Ascending aorta (tissue), 2 donors: ENCODE measurements at regions not wholly inside any gene's neighbourhood (a gene's known extent, or its start where the extent isn't known, plus 50 kb on each side); places are given as distances from the start of the nearest gene placed in this dataset.
A peak's percentile ranks its signal among the peaks of the same experiment; 100 is the strongest.
"Not testable (repeated sequence)": the region's sequence is repeated elsewhere in the genome, so short reads cannot be mapped to it uniquely, and the experiment has no call there.

Experiments used
- DNase-seq, 2 donors: peaks; one replicate each; pipeline ENCODE4 v3.0.0-alpha.2; 2019; ENCODE audit warnings: low spot score in 2 of 2
- H3K27ac ChIP-seq, 2 donors: fragments of 200-600 bp; sonication (generic); one replicate each; pipeline ENCODE4 v1.5.1; 2016 to 2017; ENCODE audit warnings: mild to moderate bottlenecking in 1 of 2
- H3K27me3 ChIP-seq: fragments of 200-600 bp; sonication (generic); one replicate; pipeline ENCODE4 v1.5.1; 2017
- H3K36me3 ChIP-seq, 2 donors: fragments of 200-600 bp; sonication (generic); one replicate each; pipeline ENCODE4 v1.5.1; 2016
- H3K4me1 ChIP-seq, 2 donors: fragments of 200-600 bp; sonication (generic); one replicate each; pipeline ENCODE4 v1.5.1; 2016 to 2017; ENCODE audit warnings: mild to moderate bottlenecking in 1 of 2
- H3K4me3 ChIP-seq, 2 donors: fragments of 200-600 bp; sonication (generic); one replicate each; pipeline ENCODE4 v1.5.1; 2016 to 2017; ENCODE audit warnings: mild to moderate bottlenecking in 1 of 2
- H3K9me3 ChIP-seq, 2 donors: fragments of 200-600 bp; sonication (generic); one replicate each; pipeline ENCODE4 v1.5.1; 2016
- intact Hi-C: fragments of 100-400 bp; cut with DNase I; formaldehyde crosslinking; loops from one replicate; pipeline ENCODE4 v1.15.1; 2023
- TF ChIP-seq, protein P1 (sequence below), 3 experiments: fragments of 200-600 bp in 2 of 3; fragments of 450-650 bp in 1 of 3; sonication (generic) in 2 of 3; IDR thresholded peaks; one replicate each; pipeline ENCODE4 v1.5.1; 2016 to 2019; ENCODE audit warnings: antibody characterized with exemption in 3 of 3, mild to moderate bottlenecking in 1 of 3, moderate library complexity in 1 of 3

DNA sequence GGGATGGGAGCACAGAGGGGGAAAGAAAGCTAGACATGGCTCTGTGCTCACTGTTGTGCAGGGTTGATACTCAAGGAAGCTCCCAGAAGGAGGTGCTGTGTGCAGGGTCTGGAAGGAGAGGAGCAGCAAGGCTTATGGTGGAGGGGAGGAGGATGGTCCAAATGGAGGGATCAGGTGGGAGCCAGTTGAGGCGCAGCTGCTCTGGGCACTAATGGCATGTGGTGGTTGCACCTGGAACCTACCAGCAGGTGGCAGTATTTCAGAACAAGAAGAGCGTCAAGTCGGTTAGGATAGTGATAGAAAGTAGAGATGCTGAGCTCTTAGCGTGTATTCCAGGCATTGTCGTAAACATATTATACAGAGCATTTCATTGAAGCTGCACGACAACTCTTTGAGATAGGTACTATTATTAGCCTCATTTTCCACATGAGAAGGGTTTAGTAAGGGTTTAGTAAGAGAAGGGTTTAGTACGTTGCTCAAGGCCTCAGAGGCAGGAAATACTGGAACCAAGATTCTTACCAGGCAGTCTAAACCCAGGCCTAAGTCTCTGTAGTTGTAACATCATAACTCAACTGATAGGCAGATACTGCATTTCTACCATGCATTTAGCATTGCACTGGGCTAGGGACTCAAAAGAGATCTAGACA, 223.7 kb downstream of the CYP26B1 start:
- Histone ChIP-seq H3K36me3 (no peaks in the 10 kb centered on the region), H3K4me1 (no peaks in the 10 kb centered on the region), H3K27me3 (no peaks in the 10 kb centered on the region), H3K27ac (no peak overlapping the region), H3K4me3 (no peak overlapping the region), H3K9me3 (no peaks in the 10 kb centered on the region)
- DNase-seq: no peak
- intact Hi-C loops: loop anchor here (1.0 to 10.0 kb wide), 4 partner anchors 71 to 377 kb away; no protein-coding TSS in a partner anchor
- TF ChIP-seq, protein P1, sequence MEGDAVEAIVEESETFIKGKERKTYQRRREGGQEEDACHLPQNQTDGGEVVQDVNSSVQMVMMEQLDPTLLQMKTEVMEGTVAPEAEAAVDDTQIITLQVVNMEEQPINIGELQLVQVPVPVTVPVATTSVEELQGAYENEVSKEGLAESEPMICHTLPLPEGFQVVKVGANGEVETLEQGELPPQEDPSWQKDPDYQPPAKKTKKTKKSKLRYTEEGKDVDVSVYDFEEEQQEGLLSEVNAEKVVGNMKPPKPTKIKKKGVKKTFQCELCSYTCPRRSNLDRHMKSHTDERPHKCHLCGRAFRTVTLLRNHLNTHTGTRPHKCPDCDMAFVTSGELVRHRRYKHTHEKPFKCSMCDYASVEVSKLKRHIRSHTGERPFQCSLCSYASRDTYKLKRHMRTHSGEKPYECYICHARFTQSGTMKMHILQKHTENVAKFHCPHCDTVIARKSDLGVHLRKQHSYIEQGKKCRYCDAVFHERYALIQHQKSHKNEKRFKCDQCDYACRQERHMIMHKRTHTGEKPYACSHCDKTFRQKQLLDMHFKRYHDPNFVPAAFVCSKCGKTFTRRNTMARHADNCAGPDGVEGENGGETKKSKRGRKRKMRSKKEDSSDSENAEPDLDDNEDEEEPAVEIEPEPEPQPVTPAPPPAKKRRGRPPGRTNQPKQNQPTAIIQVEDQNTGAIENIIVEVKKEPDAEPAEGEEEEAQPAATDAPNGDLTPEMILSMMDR (IDR thresholded peaks at IDR 0.05): peak; percentile 58 to 85 (median 78)

DNA sequence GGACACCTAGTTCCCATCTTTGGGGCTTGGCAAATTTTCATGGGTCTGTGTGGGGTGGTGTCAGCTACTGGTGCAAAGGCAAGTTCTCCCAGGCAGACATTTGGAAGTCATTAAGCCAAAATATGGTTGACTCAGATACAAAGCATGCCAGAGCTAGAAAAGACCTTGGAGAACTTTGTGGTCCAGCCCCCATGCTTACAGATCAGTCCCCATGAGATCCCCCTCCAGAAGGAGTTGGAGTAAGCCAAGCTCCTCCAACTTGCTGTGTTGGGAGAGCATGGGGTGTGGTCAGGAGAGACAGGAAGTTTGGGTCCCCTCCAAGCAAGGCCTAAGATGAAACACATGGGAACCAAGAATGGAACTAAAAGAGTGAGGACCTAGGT, 224.5 kb downstream of the CYP26B1 start:
- TF ChIP-seq, protein P1 (IDR thresholded peaks at IDR 0.05): no peak
- Histone ChIP-seq H3K27ac (no peak overlapping the region), H3K4me3 (no peak overlapping the region), H3K36me3 (no peaks in the 10 kb centered on the region), H3K27me3 (no peaks in the 10 kb centered on the region), H3K9me3 (peaks cover 0 to 5% of the 10 kb centered on the region in 2 donors), H3K4me1 (no peaks in the 10 kb centered on the region)
- intact Hi-C loops: loop anchor here (5.0 to 10.0 kb wide), 3 partner anchors 72 to 376 kb away; no protein-coding TSS in a partner anchor
- peak in 1 of 2 donors; percentile 52 for DNase-seq

DNA sequence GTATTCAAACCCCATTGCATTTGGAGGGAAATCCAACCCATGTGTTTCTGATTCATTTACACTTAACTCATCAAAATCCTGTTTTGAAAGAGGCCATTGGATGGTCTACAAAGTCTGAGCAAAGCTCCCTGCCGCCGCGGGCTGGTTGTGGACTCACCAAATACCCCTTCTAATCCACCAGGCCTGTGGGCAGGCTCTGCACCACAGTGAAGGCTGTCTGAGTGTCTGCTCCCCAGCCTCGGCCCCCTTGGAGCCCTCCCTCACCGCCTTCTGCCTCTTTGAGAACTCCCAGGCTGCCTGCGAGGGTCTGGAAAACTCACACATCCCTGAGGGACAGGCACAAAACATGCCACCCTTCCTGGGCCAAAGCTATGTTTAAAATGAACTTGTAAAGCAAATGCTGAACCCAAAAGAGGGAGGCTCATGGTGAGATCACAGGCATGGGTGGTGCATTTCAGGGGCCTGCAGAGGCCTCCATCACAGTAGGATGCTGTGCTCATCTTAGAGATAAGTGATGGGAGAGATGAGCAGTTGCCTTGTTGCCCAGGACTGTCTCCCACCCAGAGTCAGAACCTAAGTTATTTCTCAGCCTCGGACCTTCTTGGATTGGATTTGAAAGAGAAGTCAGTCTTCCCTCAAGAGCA, 225.0 kb downstream of the CYP26B1 start:
- intact Hi-C loops: loop anchor here (5.0 to 10.0 kb wide), 3 partner anchors 72 to 375 kb away; no protein-coding TSS in a partner anchor
- H3K9me3 ChIP-seq: peaks cover 0 to 10% of the 10 kb centered on the region in 2 donors
- H3K36me3 ChIP-seq: no peaks in the 10 kb centered on the region

DNA sequence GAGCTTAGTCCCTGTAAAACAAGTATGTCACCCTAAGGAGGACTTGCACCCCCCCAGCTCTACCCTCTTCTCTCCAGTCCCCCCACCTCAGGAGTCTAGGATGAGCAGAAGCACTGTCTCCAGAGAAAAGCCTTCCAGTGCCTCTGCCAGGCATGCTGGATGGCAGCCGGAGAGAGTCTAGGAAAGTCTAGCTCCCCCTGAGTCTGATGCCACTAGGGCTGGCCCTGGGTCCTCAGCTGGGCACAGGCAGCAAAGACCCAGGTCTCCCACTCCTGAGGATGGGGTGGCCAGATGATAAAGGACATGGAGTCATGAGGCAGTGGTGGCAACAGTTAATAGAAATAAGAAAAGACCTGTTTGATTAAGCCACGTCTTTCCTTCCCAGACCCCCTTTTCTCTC, 225.6 kb downstream of the CYP26B1 start:
- TF ChIP-seq, protein P1 (IDR thresholded peaks at IDR 0.05): no peak
- DNase-seq: peak in 1 of 2 donors; percentile 47
- Histone ChIP-seq H3K4me1 (no peaks in the 10 kb centered on the region), H3K27me3 (no peaks in the 10 kb centered on the region), H3K36me3 (no peaks in the 10 kb centered on the region), H3K9me3 (peaks cover 0 to 11% of the 10 kb centered on the region in 2 donors), H3K27ac (no peak overlapping the region), H3K4me3 (no peak overlapping the region)
- intact Hi-C loops: loop anchor here (5.0 to 10.0 kb wide), 3 partner anchors 73 to 375 kb away; no protein-coding TSS in a partner anchor

More for the DNA sequence above, 225.0 kb downstream of the CYP26B1 start:
- DNase-seq: peak in 1 of 2 donors; percentile 48
- Histone ChIP-seq H3K4me1 (no peaks in the 10 kb centered on the region), H3K27me3 (no peaks in the 10 kb centered on the region), H3K27ac (no peak overlapping the region), H3K4me3 (no peak overlapping the region)
- TF ChIP-seq, protein P1 (IDR thresholded peaks at IDR 0.05): no peak

DNA sequence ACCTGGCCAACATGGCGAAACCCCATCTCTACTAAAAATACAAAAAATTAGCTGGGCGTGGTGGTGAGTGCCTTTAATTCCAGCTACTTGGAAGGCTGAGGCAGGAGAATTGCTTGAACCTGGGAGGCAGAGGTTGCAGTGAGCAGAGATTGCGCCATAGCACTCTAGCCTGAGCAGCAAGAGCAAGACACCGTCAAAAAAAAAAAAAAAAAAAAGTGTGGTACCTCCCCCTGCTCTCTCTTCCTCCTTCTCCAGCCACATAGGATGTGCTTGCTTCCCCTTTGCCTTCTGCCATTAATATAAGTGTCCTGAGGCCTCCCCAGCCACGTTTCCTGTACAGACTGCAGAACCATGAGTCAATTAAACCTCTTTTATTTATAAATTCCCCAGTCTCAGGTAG, 226.8 kb downstream of the CYP26B1 start:
- intact Hi-C loops: loop anchor here (5.0 to 10.0 kb wide), 3 partner anchors 74 to 374 kb away; no protein-coding TSS in a partner anchor
- not testable (repeated sequence) for H3K36me3 ChIP-seq, H3K27me3 ChIP-seq, H3K4me1 ChIP-seq, H3K4me3 ChIP-seq, H3K27ac ChIP-seq
- DNase-seq: peak in 1 of 2 donors; percentile 15
- peaks cover 0 to 11% of the 10 kb centered on the region in 2 donors for H3K9me3 ChIP-seq

DNA sequence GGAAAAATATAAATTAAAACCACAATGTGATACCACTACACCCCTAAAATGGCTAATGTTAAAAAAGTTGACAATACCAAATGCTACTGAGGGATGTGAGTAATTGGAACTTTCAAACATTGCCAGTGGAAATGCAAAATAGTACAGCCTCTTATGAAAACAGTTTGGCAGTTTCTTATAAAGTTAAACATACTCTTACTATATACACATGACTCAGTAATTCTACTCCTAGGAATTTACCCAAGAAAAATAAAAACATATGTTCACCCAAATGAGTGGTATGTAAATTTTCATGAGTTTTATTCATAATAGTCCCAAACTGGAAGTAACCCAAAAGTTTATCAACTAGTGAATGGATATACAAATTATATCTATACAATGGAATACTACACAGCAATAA, 228.0 kb downstream of the CYP26B1 start:
- TF ChIP-seq, protein P1 (IDR thresholded peaks at IDR 0.05): no peak
- peaks cover 0 to 11% of the 10 kb centered on the region in 2 donors for H3K9me3 ChIP-seq
- H3K27me3 ChIP-seq: no peaks in the 10 kb centered on the region
- intact Hi-C loops: loop anchor here (5.0 to 10.0 kb wide), 3 partner anchors 75 to 372 kb away; no protein-coding TSS in a partner anchor
- DNase-seq: no peak
- no peaks in the 10 kb centered on the region for H3K4me1 ChIP-seq
- no peaks in the 10 kb centered on the region for H3K36me3 ChIP-seq
- H3K4me3 ChIP-seq: no peak overlapping the region
- no peak overlapping the region for H3K27ac ChIP-seq
